ENCODE measurements at regions not wholly inside any gene's neighbourhood (a gene's known extent, or its start where the extent isn't known, plus 50 kb on each side); places are given as distances from the start of the nearest gene placed in this dataset.

GRCh38 chr9:134967547-134967930, 49.8 kb upstream of the FCN1 start:
- no peak for DNase-seq

GRCh38 chr9:134968011-134968822, 50.5 kb upstream of the FCN1 start:
- DNase-seq = no peak

- DNase-seq = no peak
Measured at GRCh38 chr9:134968823-134969090, 51.0 kb upstream of the FCN1 start.

- no peak for DNase-seq
Measured at GRCh38 chr9:134969156-134970045, 51.7 kb upstream of the FCN1 start.

GRCh38 chr9:134970198-134970597, 52.5 kb upstream of the FCN1 start:
- no peak for DNase-seq

- DNase-seq = no peak
Measured at GRCh38 chr9:134970719-134971118, 53.0 kb upstream of the FCN1 start.

GRCh38 chr9:134971196-134971595, 53.5 kb upstream of the FCN1 start:
- DNase-seq = no peak

- DNase-seq = no peak
Measured at GRCh38 chr9:134971696-134972095, 54.0 kb upstream of the FCN1 start.

- no peak for DNase-seq
Measured at GRCh38 chr9:134972140-134972539, 54.4 kb upstream of the FCN1 start.

- no peak for DNase-seq
Measured at GRCh38 chr9:134975253-134975652, 57.5 kb upstream of the FCN1 start.

- DNase-seq = no peak
Measured at GRCh38 chr9:134976403-134976802, 58.7 kb upstream of the FCN1 start.

- DNase-seq = no peak
Measured at GRCh38 chr9:134978272-134978671, 60.6 kb upstream of the FCN1 start.

GRCh38 chr9:134980516-134980915, 62.8 kb upstream of the FCN1 start:
- DNase-seq = no peak

GRCh38 chr9:134980991-134981390, 63.3 kb upstream of the FCN1 start:
- DNase-seq = no peak

GRCh38 chr9:134981829-134982228, 64.1 kb upstream of the FCN1 start:
- no peak for DNase-seq

- DNase-seq = no peak
Measured at GRCh38 chr9:134982311-134982710, 64.6 kb upstream of the FCN1 start.

GRCh38 chr9:134983074-134983473, 65.4 kb upstream of the FCN1 start:
- DNase-seq = no peak

- DNase-seq = no peak
Measured at GRCh38 chr9:134983506-134984371, 66.0 kb upstream of the FCN1 start.

- DNase-seq = no peak
Measured at GRCh38 chr9:134984372-134985265, 66.9 kb upstream of the FCN1 start.

GRCh38 chr9:134985451-134985850, 67.7 kb upstream of the FCN1 start:
- no peak for DNase-seq

- DNase-seq = no peak
Measured at GRCh38 chr9:134986957-134987356, 69.2 kb upstream of the FCN1 start.

GRCh38 chr9:134987376-134987775, 69.7 kb upstream of the FCN1 start:
- no peak for DNase-seq

Data from Kasumi-1 (cell line).